ENCODE measurements at regions not wholly inside any gene's neighbourhood (a gene's known extent, or its start where the extent isn't known, plus 50 kb on each side); places are given as distances from the start of the nearest gene placed in this dataset.
"Not testable (repeated sequence)": the region's sequence is repeated elsewhere in the genome, so short reads cannot be mapped to it uniquely, and the experiment has no call there.

DNA sequence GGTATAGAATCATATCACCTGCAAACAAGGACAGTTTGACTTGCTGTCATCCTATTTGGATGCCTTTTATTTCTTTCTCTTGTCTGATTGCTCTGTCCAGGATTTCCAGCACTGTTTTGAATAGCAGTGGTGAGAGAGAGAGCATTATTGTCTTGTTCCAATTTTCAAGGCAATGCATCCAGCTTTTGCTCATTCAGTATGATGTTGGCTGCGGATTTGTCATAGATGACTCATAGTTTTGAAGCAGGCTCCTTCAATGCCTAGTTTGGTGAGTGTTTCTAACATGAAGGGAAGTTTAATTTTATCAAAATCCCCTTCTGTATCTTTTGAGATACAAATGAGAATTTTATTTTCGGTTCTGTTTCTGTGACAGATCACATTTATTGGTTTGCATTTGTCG, 518.9 kb downstream of the PCDH11X start:
- DNase-seq, result not testable (repeated sequence)

DNA sequence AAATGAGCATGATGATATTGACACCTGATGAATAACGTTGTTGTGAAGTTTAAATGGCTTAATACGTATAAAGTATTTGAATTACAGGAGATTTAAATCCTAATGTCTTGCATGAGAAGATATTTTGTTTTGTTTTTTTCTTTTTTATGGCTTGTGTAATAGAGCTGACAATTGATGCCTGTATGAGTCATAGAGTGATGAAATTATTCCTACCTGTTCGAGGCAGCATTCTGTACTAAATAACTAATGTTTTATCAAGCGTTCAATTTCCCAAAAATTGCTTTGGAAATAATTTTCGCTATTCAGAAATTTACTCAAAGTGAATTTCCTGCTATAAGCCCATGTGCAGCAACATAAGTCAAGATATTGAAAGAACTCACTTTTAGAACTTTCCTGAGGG, 554.0 kb downstream of the PCDH11X start:
- DNase-seq, result not testable (repeated sequence)

DNA sequence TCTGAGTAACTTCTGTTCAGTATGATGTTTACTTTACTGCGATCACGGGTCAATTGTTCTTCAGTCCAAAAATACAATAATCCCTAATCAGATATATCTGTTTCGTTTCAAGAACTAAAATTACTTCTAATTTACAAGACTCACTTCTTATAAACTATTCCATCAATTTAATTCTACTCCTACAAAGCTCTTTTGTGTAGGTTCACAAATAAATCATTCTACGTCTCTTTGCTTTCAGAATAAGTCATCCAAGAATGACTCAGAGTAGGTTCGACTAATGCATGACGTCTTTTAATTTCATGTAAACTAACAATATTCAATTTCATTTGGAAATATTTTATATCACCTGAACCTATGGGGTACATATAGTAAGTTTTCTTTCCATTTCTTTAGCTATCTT, 571.9 kb downstream of the PCDH11X start:
- DNase-seq, result not testable (repeated sequence)

DNA sequence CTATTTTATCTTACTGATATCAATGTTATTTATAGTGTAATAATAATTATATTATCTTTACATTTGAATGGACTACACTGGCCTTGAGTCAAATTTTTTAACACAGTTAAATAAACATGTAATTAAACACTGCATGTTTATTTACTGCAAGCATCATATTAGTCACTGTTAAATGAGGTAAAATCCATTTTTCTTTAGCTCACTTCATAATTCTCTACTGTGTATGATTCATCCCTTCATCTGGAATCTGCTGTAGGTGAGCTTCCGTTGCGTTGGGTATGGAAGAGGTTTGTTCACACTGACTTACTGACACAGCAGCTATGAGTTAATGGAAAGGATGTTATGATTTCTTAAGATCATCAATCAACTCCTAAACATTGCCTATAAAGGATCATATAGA, 572.3 kb downstream of the PCDH11X start:
- DNase-seq, result no peak

All from NCI-H524 (cell line).